DMS 273 (cell line): ENCODE measurements at regions not wholly inside any gene's neighbourhood (a gene's known extent, or its start where the extent isn't known, plus 50 kb on each side); places are given as distances from the start of the nearest gene placed in this dataset.
"Not testable (repeated sequence)": the region's sequence is repeated elsewhere in the genome, so short reads cannot be mapped to it uniquely, and the experiment has no call there.

Experiments used
- DNase-seq: peaks from one replicate; lab custom pipeline; 2025; ENCODE audit not compliant: unreplicated experiment; lab: John Stamatoyannopoulos, UW

- no peak for DNase-seq
Measured at GRCh38 chr2:176947754-176948153, 264.8 kb upstream of the HNRNPA3 start.

- DNase-seq = not testable (repeated sequence)
Measured at GRCh38 chr2:176951218-176951617, 261.4 kb upstream of the HNRNPA3 start.

- no peak for DNase-seq
Measured at GRCh38 chr2:176956791-176957190, 255.8 kb upstream of the HNRNPA3 start.

DNA sequence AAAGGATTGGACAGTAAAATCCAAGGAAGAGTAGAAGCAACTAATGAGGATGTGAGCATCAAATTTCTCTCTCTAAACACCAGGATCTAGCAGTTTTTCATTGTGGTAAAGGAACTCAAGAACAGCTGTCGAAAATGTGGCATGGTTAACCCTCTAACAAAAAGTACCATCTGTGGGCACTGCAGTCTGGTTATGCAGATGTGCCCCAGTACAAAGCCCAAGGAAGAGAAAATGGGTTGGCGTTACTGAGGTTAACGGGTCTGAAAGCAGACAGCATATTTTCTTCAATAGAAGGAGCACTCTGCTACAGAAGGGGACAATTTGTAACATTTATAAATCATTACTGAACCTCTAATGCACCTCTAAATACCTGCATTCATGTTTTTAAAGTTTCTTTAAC is 253.0 kb upstream of the HNRNPA3 start:
- peak; percentile 52 for DNase-seq

GRCh38 chr2:176960061-176960460 is 252.5 kb upstream of the HNRNPA3 start:
- DNase-seq = no peak

- no peak for DNase-seq
Measured at GRCh38 chr2:176960736-176961520, 251.7 kb upstream of the HNRNPA3 start.

- DNase-seq = no peak
Measured at GRCh38 chr2:176961775-176962619, 250.6 kb upstream of the HNRNPA3 start.

DNA sequence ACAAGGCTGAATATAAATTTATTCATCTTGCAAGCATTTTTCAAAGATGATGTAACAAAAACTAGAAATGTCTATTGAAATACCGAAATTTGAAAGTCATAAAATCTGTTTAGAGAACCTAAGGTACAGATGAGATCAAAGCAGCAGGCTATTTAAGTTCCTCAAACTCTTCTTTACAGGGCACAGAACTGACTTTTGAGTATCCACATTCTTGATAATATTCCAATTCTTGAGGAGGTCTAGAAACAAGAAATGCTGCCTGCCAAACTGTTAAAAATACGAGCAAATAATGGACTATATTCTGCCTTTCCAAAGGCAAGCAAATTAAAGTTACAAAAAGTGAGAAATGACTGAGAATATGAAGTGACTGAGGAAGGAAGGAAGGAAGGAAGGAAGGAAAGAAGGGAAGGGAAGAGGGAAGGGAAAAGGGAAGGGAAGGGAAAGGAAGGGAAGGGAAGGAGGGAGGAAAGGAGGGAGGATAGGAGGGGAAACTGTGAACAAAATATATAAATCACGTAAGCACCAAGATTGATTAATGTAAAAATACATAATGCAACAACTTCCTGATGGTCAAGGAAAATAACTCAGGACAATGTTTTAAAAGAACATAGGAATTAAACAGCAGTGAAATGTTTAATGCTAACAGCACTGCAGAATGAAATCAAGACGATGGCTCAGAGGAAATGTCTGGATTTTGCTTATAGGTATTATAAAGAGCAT is 248.9 kb upstream of the HNRNPA3 start:
- DNase-seq = no peak

GRCh38 chr2:176967911-176968450 is 244.6 kb upstream of the HNRNPA3 start:
- DNase-seq = no peak

DNA sequence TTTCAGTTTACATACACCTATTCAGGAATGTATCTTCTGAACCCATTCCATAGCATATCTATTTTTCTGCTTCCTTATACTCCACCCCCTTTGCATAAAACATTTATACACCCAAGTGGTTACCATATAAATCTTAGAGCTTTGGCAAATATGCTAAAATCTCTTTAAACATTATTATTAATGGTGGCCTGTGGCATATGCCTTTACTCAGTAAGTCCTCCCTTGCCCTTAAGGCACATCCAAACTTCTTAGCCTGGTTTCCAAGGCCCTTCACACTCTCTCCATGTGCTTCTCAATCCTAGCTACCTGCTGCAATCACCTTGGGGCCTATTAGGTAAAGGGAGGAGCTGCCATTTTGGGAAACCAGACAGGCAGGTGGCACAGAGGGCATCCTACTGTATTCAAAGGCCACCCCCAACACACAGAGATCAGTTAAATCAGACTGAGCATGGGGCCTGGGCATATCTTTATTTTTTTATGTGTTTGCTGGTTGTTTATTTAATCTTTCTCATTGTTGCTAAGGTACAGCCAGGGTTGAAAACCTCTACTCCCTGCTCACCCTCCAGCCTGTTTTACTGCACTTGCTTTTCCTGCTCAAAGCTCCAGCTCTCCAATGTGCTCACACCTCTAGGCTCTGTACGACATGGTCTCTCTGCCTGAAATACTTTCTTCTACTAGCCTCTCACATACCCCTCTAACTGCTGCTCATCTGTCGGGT is 242.8 kb upstream of the HNRNPA3 start:
- no peak for DNase-seq

GRCh38 chr2:176976736-176977685 is 235.6 kb upstream of the HNRNPA3 start:
- no peak for DNase-seq

GRCh38 chr2:176978921-176979320 is 233.7 kb upstream of the HNRNPA3 start:
- no peak for DNase-seq

GRCh38 chr2:176979981-176980710 is 232.4 kb upstream of the HNRNPA3 start:
- no peak for DNase-seq

DNA sequence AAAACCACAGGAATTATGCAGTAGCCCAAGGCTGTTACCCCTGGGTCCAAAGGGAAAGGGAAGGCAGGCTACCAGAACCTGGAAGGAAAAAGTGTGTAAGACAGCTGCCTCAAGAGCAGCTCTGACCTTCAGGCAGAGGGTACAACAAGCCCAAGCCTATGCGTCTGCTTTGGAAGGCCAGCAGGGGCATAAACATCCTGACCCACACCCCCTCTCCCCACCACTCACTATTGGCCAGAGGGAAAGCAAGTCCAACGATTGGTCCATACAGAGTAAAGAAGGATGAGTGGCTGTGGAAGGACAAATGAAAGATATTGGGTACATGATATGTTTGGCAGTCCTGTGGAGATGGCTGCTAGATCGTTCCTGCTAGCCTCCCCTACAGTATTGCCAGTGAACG is 227.6 kb upstream of the HNRNPA3 start:
- DNase-seq = no peak

GRCh38 chr2:176985871-176986270 is 226.7 kb upstream of the HNRNPA3 start:
- no peak for DNase-seq

DNA sequence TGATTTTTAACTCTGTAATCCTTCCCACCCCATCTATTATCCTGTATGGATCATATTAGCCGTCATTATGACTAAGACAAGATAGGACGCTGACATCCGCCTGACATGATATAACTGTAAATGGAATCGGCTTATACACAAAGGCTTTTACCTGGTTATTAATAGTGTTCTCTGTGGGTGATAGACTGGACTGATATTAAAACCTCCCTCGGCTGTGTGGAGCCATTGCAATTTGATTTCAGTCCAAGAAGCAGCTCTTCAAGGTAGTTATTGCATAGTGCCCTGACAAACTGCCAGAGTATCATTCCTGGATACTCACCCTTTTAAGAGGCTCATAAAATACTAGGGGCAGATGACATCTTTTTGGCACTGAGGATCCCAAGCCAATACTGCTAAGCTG is 226.1 kb upstream of the HNRNPA3 start:
- no peak for DNase-seq

DNA sequence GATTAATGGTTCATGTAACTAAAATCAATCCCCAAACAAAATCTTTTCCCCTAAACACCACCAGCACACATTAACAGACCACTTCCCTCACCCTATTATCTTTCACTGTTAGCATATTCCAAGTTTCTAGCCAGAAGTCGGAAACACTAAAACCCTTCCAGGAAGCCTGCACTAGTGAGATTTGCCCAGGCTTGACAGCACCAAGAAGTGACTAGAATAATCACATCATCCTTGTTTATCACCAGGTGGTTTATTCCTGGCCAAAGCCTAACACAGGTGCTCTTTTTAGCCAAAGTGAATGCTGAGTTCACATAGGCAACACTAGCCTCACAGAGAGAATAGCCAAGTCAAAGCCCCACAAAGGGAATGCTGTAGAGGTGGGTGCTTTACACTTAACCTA is 221.2 kb upstream of the HNRNPA3 start:
- DNase-seq = no peak

DNA sequence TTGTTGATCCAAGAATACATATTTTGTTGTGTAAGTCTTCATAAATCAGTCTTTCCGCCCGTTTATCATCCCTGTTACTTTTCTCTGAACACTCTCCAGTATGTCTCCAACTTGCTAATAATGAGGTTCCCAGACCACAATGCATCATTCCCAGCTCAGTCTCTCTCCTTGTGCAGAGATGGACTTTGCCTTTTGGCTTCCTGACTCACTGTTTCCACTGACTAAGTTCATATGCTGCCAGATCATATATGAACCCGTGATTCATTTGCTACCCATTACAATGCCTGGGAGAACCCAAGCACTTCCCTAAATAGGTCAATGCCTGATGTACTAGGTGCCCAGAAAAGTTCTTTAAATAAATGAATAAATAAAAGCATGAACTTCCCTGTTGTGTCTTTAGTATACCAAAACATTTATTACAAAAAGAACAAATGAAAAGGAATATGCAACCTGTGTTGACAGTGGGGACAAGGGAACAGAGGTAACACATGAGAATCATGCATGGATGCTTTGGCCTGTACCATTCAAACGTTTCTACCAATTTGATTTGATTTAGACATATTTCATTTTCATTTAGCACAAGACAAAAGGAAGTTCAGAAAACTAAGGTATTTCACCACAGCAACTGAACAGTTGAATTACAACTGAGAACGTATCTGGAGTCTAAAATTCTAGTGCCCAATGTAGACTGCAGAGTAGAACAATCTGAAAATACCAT is 215.4 kb upstream of the HNRNPA3 start:
- DNase-seq = no peak
